PFSK-1 (cell line): ENCODE measurements at regions not wholly inside any gene's neighbourhood (a gene's known extent, or its start where the extent isn't known, plus 50 kb on each side); places are given as distances from the start of the nearest gene placed in this dataset.

Source experiments
- FOXP2 ChIP-seq: optimal IDR thresholded peaks from 2 replicates; pipeline ENCODE3; 2011; ENCODE audit warnings: borderline replicate concordance, control low read depth, inconsistent platforms; ENCODE audit not compliant: insufficient read depth; ENCODE audit errors: extremely low read length, extremely low read depth
- POLR2AphosphoS5 ChIP-seq: IDR thresholded peaks from 2 replicates; pipeline ENCODE4 v1.6.1; 2012; ENCODE audit warnings: low read depth, mild to moderate bottlenecking, control low read depth, low read length, moderate library complexity
- SIN3A ChIP-seq: IDR thresholded peaks from 2 replicates; pipeline ENCODE4 v1.6.1; 2012; ENCODE audit warnings: mild to moderate bottlenecking, low read length, moderate library complexity, borderline replicate concordance; ENCODE audit not compliant: insufficient read depth
- TF ChIP-seq, protein P1 (sequence below), 2 experiments: IDR thresholded peaks; 2 replicates each; pipeline versions ENCODE4 v1.6.1 to v1.8.0; 2011 to 2012; ENCODE audit warnings: low read depth in 2 of 2, low read length in 2 of 2, control low read depth in 1 of 2, inconsistent platforms in 1 of 2, mild to moderate bottlenecking in 1 of 2, moderate library complexity in 1 of 2; ENCODE audit not compliant: insufficient read depth in 1 of 2

DNA sequence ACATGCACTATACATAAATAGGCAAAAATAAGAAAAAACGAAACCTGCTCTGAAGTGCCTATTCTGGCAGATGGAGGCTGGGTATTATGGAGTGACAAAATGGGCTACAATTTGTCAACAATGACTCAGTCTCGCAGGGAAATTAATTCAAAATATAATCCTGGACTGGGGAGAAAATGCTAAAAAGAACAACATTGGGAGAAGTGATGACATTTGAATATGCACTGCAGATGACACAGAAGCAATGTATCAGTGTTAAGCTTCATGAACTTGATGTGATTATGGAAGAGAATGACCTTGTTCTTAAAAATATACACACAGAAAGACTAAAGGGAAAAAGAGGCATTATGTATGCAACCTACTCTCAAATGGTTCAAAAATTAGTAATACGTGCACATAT lies 74.8 kb upstream of the PSMD7 start:
- TF ChIP-seq, protein P1, sequence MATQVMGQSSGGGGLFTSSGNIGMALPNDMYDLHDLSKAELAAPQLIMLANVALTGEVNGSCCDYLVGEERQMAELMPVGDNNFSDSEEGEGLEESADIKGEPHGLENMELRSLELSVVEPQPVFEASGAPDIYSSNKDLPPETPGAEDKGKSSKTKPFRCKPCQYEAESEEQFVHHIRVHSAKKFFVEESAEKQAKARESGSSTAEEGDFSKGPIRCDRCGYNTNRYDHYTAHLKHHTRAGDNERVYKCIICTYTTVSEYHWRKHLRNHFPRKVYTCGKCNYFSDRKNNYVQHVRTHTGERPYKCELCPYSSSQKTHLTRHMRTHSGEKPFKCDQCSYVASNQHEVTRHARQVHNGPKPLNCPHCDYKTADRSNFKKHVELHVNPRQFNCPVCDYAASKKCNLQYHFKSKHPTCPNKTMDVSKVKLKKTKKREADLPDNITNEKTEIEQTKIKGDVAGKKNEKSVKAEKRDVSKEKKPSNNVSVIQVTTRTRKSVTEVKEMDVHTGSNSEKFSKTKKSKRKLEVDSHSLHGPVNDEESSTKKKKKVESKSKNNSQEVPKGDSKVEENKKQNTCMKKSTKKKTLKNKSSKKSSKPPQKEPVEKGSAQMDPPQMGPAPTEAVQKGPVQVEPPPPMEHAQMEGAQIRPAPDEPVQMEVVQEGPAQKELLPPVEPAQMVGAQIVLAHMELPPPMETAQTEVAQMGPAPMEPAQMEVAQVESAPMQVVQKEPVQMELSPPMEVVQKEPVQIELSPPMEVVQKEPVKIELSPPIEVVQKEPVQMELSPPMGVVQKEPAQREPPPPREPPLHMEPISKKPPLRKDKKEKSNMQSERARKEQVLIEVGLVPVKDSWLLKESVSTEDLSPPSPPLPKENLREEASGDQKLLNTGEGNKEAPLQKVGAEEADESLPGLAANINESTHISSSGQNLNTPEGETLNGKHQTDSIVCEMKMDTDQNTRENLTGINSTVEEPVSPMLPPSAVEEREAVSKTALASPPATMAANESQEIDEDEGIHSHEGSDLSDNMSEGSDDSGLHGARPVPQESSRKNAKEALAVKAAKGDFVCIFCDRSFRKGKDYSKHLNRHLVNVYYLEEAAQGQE (IDR thresholded peaks at IDR 0.05; ENCODE audit: insufficient read depth in 1 of 2, low read depth in 2 of 2, low read length in 2 of 2) = no peak
- no peak for TF ChIP-seq POLR2AphosphoS5
- TF ChIP-seq FOXP2 = no peak
- TF ChIP-seq SIN3A = no peak
